ENCODE measurements at regions not wholly inside any gene's neighbourhood (a gene's known extent, or its start where the extent isn't known, plus 50 kb on each side); places are given as distances from the start of the nearest gene placed in this dataset.

GRCh38 chr18:37975446-37975845 lies 409.8 kb upstream of the CELF4 start:
- TF ChIP-seq, protein P1, sequence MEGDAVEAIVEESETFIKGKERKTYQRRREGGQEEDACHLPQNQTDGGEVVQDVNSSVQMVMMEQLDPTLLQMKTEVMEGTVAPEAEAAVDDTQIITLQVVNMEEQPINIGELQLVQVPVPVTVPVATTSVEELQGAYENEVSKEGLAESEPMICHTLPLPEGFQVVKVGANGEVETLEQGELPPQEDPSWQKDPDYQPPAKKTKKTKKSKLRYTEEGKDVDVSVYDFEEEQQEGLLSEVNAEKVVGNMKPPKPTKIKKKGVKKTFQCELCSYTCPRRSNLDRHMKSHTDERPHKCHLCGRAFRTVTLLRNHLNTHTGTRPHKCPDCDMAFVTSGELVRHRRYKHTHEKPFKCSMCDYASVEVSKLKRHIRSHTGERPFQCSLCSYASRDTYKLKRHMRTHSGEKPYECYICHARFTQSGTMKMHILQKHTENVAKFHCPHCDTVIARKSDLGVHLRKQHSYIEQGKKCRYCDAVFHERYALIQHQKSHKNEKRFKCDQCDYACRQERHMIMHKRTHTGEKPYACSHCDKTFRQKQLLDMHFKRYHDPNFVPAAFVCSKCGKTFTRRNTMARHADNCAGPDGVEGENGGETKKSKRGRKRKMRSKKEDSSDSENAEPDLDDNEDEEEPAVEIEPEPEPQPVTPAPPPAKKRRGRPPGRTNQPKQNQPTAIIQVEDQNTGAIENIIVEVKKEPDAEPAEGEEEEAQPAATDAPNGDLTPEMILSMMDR (IDR thresholded peaks at IDR 0.05; ENCODE audit: insufficient read depth, low read length, poor library complexity, severe bottlenecking): no peak
- Histone ChIP-seq H3K27me3 (replicated peaks; ENCODE audit: control insufficient read depth, insufficient read depth, low read length) (no peaks in the 10 kb centered on the region), H3K4me3 (replicated peaks; ENCODE audit: low read depth, low read length) (no peak overlapping the region), H3K36me3 (ENCODE audit: control insufficient read depth, insufficient read depth, low read length) (no peaks in the 10 kb centered on the region)
- DNase-seq (ENCODE audit: extremely low read depth, insufficient read length): no peak

DNA sequence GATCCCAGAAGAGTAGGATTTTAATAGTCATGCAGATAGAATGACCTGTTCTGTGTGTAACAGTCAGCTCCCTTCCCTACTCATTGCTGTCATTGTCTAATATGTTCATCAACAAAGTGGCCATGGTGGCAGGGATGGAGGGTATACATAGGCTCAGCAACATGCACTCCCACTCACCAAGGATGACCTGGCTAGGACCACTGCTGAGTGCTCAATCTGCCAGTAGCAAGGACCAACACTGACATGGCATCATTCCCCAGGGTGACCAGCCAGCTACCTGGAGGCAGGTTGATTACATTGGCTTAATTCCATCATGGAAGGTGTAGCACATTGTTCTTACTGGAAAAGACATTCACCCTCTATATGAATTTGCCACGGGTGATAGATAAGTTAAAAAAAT lies 401.7 kb upstream of the CELF4 start:
- DNase-seq (ENCODE audit: extremely low read depth, insufficient read length): no peak
- TF ChIP-seq, protein P1 (IDR thresholded peaks at IDR 0.05; ENCODE audit: insufficient read depth, low read length, poor library complexity, severe bottlenecking): no peak
- Histone ChIP-seq H3K36me3 (ENCODE audit: control insufficient read depth, insufficient read depth, low read length) (no peaks in the 10 kb centered on the region), H3K4me3 (replicated peaks; ENCODE audit: low read depth, low read length) (no peak overlapping the region), H3K27me3 (replicated peaks; ENCODE audit: control insufficient read depth, insufficient read depth, low read length) (no peaks in the 10 kb centered on the region)

DNA sequence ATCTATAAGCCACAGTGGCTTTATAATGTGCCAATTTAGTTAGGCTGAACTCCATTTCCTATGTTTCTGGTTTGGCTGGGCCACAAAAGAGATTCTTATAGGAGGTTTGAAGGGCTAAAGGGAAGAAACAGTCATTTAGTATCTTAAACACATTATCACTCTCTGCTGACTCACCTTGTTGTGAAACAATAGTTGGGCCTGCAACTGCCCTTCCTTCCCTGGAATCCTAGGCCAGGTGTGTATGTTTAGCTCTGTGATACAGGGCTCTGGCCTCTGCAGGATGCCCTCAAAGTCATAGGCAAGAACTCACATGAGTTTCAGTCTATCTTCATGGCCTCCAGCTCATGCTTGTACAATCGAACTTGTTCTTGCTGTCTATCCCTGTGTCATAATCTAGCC lies 400.0 kb upstream of the CELF4 start:
- no peak overlapping the region for H3K4me3 ChIP-seq (replicated peaks; ENCODE audit: low read depth, low read length)
- no peaks in the 10 kb centered on the region for H3K27me3 ChIP-seq (replicated peaks; ENCODE audit: control insufficient read depth, insufficient read depth, low read length)
- TF ChIP-seq, protein P1 (IDR thresholded peaks at IDR 0.05; ENCODE audit: insufficient read depth, low read length, poor library complexity, severe bottlenecking): no peak
- no peak for DNase-seq (ENCODE audit: extremely low read depth, insufficient read length)
- H3K36me3 ChIP-seq (ENCODE audit: control insufficient read depth, insufficient read depth, low read length): no peaks in the 10 kb centered on the region

DNA sequence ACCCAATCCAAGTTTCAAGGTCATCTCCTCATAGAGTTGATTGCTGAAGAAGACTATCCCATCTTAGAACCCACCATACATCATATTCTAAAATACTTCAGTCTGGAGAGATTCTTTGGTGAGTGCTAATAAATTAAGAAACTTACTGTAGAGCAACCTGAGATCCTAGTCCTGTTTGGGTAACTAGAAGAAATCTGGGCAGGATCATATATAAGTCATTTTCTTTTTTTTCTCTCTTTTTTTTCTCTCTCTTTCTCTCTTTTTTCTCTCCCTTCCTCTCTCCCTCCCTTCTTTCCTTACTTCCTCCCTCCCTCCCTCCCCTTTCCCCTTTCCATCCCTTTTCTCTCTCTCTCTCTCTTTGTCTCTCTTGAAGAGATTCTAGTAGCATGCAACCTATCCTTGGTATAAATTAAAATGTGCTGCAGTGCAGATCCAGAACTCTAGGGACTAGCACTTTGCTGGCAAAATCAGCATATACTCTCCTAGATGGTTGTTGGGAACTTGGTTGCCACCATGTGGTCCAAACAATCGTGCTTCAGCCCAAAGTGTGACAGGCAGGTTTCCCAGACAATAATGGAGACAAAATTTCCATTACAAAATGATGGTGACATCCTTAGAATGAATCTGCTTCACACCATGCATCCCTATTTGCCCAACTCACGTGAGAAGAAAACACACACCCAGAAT lies 399.4 kb upstream of the CELF4 start:
- TF ChIP-seq, protein P1 (IDR thresholded peaks at IDR 0.05; ENCODE audit: insufficient read depth, low read length, poor library complexity, severe bottlenecking): no peak
- H3K4me3 ChIP-seq (replicated peaks; ENCODE audit: low read depth, low read length): no peak overlapping the region

DNA sequence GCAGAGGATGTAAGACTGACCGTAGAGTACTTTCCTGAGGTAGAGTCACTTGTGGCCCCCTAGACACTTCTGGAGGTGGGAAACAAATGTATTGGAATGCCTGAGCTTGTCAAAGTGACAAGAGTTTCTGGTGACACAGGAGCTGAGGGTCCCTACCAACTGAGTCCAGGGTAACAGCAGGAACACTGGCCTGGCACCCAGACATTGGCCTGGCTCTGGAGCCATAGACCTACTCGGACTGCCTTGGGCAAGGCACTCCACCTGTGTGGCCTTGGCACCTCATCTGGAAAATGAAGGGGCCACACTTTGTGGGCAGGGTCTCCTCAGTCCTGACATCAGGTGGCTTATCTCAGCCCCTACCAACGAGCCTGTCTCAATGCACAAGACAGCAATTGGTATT lies 398.2 kb upstream of the CELF4 start:
- H3K36me3 ChIP-seq (ENCODE audit: control insufficient read depth, insufficient read depth, low read length): no peaks in the 10 kb centered on the region
- DNase-seq (ENCODE audit: extremely low read depth, insufficient read length): no peak
- H3K27me3 ChIP-seq (replicated peaks; ENCODE audit: control insufficient read depth, insufficient read depth, low read length): no peaks in the 10 kb centered on the region
- H3K4me3 ChIP-seq (replicated peaks; ENCODE audit: low read depth, low read length): no peak overlapping the region
- TF ChIP-seq, protein P1 (IDR thresholded peaks at IDR 0.05; ENCODE audit: insufficient read depth, low read length, poor library complexity, severe bottlenecking): no peak

More for the DNA sequence above, 399.4 kb upstream of the CELF4 start:
- no peak for DNase-seq (ENCODE audit: extremely low read depth, insufficient read length)
- H3K27me3 ChIP-seq (replicated peaks; ENCODE audit: control insufficient read depth, insufficient read depth, low read length): no peaks in the 10 kb centered on the region
- no peaks in the 10 kb centered on the region for H3K36me3 ChIP-seq (ENCODE audit: control insufficient read depth, insufficient read depth, low read length)

All from GM06990 (cell line).